B cell (primary cell): ENCODE measurements at regions not wholly inside any gene's neighbourhood (a gene's known extent, or its start where the extent isn't known, plus 50 kb on each side); places are given as distances from the start of the nearest gene placed in this dataset.
"Not testable (repeated sequence)": the region's sequence is repeated elsewhere in the genome, so short reads cannot be mapped to it uniquely, and the experiment has no call there.

Experiments
- ATAC-seq: fragments of 200-7000 bp; cut with Tn5 transposase; one replicate; pipeline ENCODE4 v1.10.0; 2021; ENCODE audit warnings: low read depth, mild to moderate bottlenecking, moderate number of reproducible peaks, moderate library complexity
- CTCF ChIA-PET: fragments of 350-600 bp; sonication (Branson Sonifier 250); formaldehyde crosslinking; loops from one replicate; lab custom pipeline; 2021; ENCODE audit warnings: antibody characterized with exemption, inconsistent platforms; lab: Charles Lee
- POLR2A ChIA-PET: fragments of 350-600 bp; sonication (Branson Sonifier 250); formaldehyde crosslinking; loops from one replicate; lab custom pipeline; 2021; ENCODE audit warnings: antibody characterized with exemption; lab: Charles Lee
- DNase-seq: peaks from one replicate; pipeline ENCODE4 v3.0.0; 2013
- H2AFZ ChIP-seq: 2 replicates; pipeline ENCODE4 v1.6.1; 2012; ENCODE audit warnings: mild to moderate bottlenecking, low read depth, low read length; ENCODE audit not compliant: insufficient read depth, poor library complexity, severe bottlenecking
- H3K27ac ChIP-seq, 2 donors: 1 replicate in 1 of 2; 2 replicates in 1 of 2; pipeline ENCODE4 v1.5.1; 2012 to 2013; ENCODE audit warnings: low read length in 2 of 2, mild to moderate bottlenecking in 2 of 2, moderate library complexity in 1 of 2
- H3K27me3 ChIP-seq, 4 experiments: fragments of 200-600 bp in 1 of 4; sonication (generic) in 1 of 4; replicated peaks in 1 of 4; 1 replicate in 2 of 4; 2 replicates in 2 of 4; pipeline versions ENCODE4 v1.6.1 to v1.7.0; 2013 to 2016; ENCODE audit warnings: low read length in 3 of 4, mild to moderate bottlenecking in 2 of 4, mixed read lengths in 1 of 4, moderate library complexity in 1 of 4; ENCODE audit not compliant: insufficient read depth in 4 of 4, control insufficient read depth in 3 of 4; ENCODE audit errors: control extremely low read depth in 1 of 4
- H3K36me3 ChIP-seq, 2 experiments: replicated peaks in 1 of 2; 1 replicate in 1 of 2; 2 replicates in 1 of 2; pipeline versions ENCODE4 v1.6.1 to v1.7.1; 2013; ENCODE audit warnings: low read length in 1 of 2; ENCODE audit not compliant: insufficient read depth in 2 of 2, control insufficient read depth in 1 of 2; ENCODE audit errors: control extremely low read depth in 1 of 2, extremely low read depth in 1 of 2
- H3K4me1 ChIP-seq, 2 donors: fragments of 200-600 bp in 1 of 2; sonication (generic) in 1 of 2; 1 replicate in 1 of 2; 2 replicates in 1 of 2; pipeline versions ENCODE4 v1.5.1 to v1.6.1; 2013 to 2017; ENCODE audit warnings: low read length in 2 of 2; ENCODE audit not compliant: control insufficient read depth in 2 of 2, insufficient read depth in 2 of 2
- H3K4me2 ChIP-seq: replicated peaks from 2 replicates; pipeline ENCODE3; 2012; ENCODE audit warnings: mild to moderate bottlenecking, low read depth, low read length; ENCODE audit not compliant: poor library complexity, severe bottlenecking
- H3K4me3 ChIP-seq, 5 experiments: fragments of 200-600 bp in 1 of 5; sonication (generic) in 1 of 5; 1 replicate in 3 of 5; 2 replicates in 2 of 5; pipeline versions ENCODE4 v1.5.1 to v1.7.0; 2011 to 2016; ENCODE audit warnings: low read length in 4 of 5, mild to moderate bottlenecking in 4 of 5, low read depth in 2 of 5, control low read depth in 1 of 5, moderate library complexity in 1 of 5; ENCODE audit not compliant: insufficient read depth in 1 of 5; ENCODE audit errors: control extremely low read depth in 1 of 5, extremely low read depth in 1 of 5
- H3K79me2 ChIP-seq: fragments of 200-600 bp; sonication (generic); one replicate; pipeline ENCODE4 v1.6.0; 2016; ENCODE audit warnings: low read length; ENCODE audit not compliant: control insufficient read depth, insufficient read depth
- H3K9ac ChIP-seq: fragments of 200-600 bp; sonication (generic); 2 replicates; pipeline ENCODE4 v1.6.1; 2017; ENCODE audit warnings: mild to moderate bottlenecking, low read length, moderate library complexity
- H3K9me3 ChIP-seq, 3 donors: one replicate each; pipeline versions ENCODE4 v1.6.1 to v1.7.1; 2013; ENCODE audit warnings: low read length in 2 of 3; ENCODE audit not compliant: control insufficient read depth in 2 of 3, insufficient read depth in 1 of 3; ENCODE audit errors: control extremely low read depth in 1 of 3
- H4K20me1 ChIP-seq: 2 replicates; pipeline ENCODE4 v1.6.0; 2012; ENCODE audit warnings: mild to moderate bottlenecking, low read length; ENCODE audit not compliant: insufficient read depth, control insufficient read depth, poor library complexity, severe bottlenecking
- H3K27ac Mint-ChIP-seq: one replicate; pipeline ENCODE4 v1.8.0; 2021; ENCODE audit warnings: mixed read lengths
- H3K27me3 Mint-ChIP-seq: one replicate; pipeline ENCODE4 v1.8.0; 2021; ENCODE audit warnings: mixed read lengths
- H3K4me1 Mint-ChIP-seq: one replicate; pipeline ENCODE4 v1.8.0; 2021; ENCODE audit warnings: mixed read lengths
- H3K4me3 Mint-ChIP-seq: one replicate; pipeline ENCODE4 v1.8.0; 2021; ENCODE audit warnings: mixed read lengths
- H3K9me3 Mint-ChIP-seq: one replicate; pipeline ENCODE4 v1.8.0; 2022; ENCODE audit warnings: mixed read lengths; ENCODE audit not compliant: insufficient read depth
- CTCF ChIP-seq: fragments of 200-600 bp; IDR thresholded peaks from one replicate; pipeline ENCODE4 v1.8.0; 2022; ENCODE audit warnings: antibody characterized with exemption, mild to moderate bottlenecking
- EZH2 ChIP-seq: IDR thresholded peaks from 2 replicates; pipeline ENCODE4 v1.6.1; 2012; ENCODE audit warnings: borderline replicate concordance, low read depth, mild to moderate bottlenecking, moderate library complexity, low read length; ENCODE audit not compliant: insufficient read depth, poor library complexity, severe bottlenecking
- WGBS: methylation state at CpG from one replicate; pipeline ENCODE4 v1.1.5; 2013; ENCODE audit warnings: missing lambda C conversion rate; ENCODE audit not compliant: insufficient coverage; 5-methylcytosine and 5-hydroxymethylcytosine counted together
- intact Hi-C: fragments of 100-400 bp; cut with micrococcal nuclease; formaldehyde crosslinking; loops from one replicate; pipeline ENCODE4 v1.10.0; 2022

GRCh38 chr6:141925001-141925400 lies 207.7 kb upstream of the GJE1 start:
- Mint-ChIP-seq H3K27me3 (no peaks in the 10 kb centered on the region), H3K27ac (no peak overlapping the region), H3K4me3 (no peak overlapping the region), H3K9me3 (peaks cover 5% of the 10 kb centered on the region), H3K4me1 (no peaks in the 10 kb centered on the region)
- Histone ChIP-seq H3K79me2 (no peaks in the 10 kb centered on the region), H3K27me3 (no peaks in the 10 kb centered on the region), H3K27ac (no peak overlapping the region), H4K20me1 (no peaks in the 10 kb centered on the region), H3K4me3 (no peak overlapping the region), H3K9ac (no peak overlapping the region), H3K4me2 (no peak overlapping the region), H3K36me3 (no peaks in the 10 kb centered on the region), H3K9me3 (no peaks in the 10 kb centered on the region), H3K4me1 (no peaks in the 10 kb centered on the region), H2AFZ (no peak overlapping the region)
- POLR2A ChIA-PET: no interaction called here
- CTCF ChIA-PET: no interaction called here
- no peak for TF ChIP-seq EZH2
- TF ChIP-seq CTCF: no peak
- intact Hi-C loops: no loop called here
- DNase-seq (no peak), ATAC-seq (no peak)

GRCh38 chr6:141922898-141923297 lies 209.8 kb upstream of the GJE1 start:
- Mint-ChIP-seq H3K27ac (no peak overlapping the region), H3K9me3 (peaks cover 5% of the 10 kb centered on the region), H3K27me3 (no peaks in the 10 kb centered on the region), H3K4me1 (no peaks in the 10 kb centered on the region), H3K4me3 (no peak overlapping the region)
- ChIA-PET POLR2A (no interaction called here), CTCF (interaction anchor here (0.5 kb wide), 1 partner anchor 1002 kb away, joined by 3 read pairs; no protein-coding TSS in a partner anchor)
- Histone ChIP-seq H3K27ac (no peak overlapping the region), H3K9me3 (no peaks in the 10 kb centered on the region), H3K4me1 (no peaks in the 10 kb centered on the region), H3K4me2 (no peak overlapping the region), H3K36me3 (no peaks in the 10 kb centered on the region), H3K27me3 (no peaks in the 10 kb centered on the region), H3K79me2 (no peaks in the 10 kb centered on the region), H4K20me1 (no peaks in the 10 kb centered on the region), H3K9ac (no peak overlapping the region), H3K4me3 (no peak overlapping the region), H2AFZ (no peak overlapping the region)
- intact Hi-C loops: no loop called here
- ATAC-seq: no peak
- WGBS: no CpG with 5 or more reads among the region's 2 CpGs
- DNase-seq: no peak
- TF ChIP-seq CTCF (no peak), EZH2 (no peak)

- DNase-seq: not testable (repeated sequence)
These were observed 215.8 kb upstream of the GJE1 start for GRCh38 chr6:141916682-141917505.

More at GRCh38 chr6:141916682-141917505, 215.8 kb upstream of the GJE1 start:
- H3K27ac Mint-ChIP-seq, H3K9me3 ChIP-seq, H3K4me3 ChIP-seq, POLR2A ChIA-PET, H3K27me3 ChIP-seq, H3K4me1 ChIP-seq, H3K9ac ChIP-seq, H3K27me3 Mint-ChIP-seq, H3K36me3 ChIP-seq, H3K27ac ChIP-seq, H3K4me2 ChIP-seq, H3K4me3 Mint-ChIP-seq, H3K79me2 ChIP-seq, H2AFZ ChIP-seq, CTCF ChIA-PET, ATAC-seq, H3K4me1 Mint-ChIP-seq, H3K9me3 Mint-ChIP-seq, intact Hi-C loops, H4K20me1 ChIP-seq: not testable (repeated sequence)
- 93% methylated on average over 14 of the region's 30 CpGs for WGBS
